ENCODE measurements at regions not wholly inside any gene's neighbourhood (a gene's known extent, or its start where the extent isn't known, plus 50 kb on each side); places are given as distances from the start of the nearest gene placed in this dataset.
A peak's percentile ranks its signal among the peaks of the same experiment; 100 is the strongest.
"Not testable (repeated sequence)": the region's sequence is repeated elsewhere in the genome, so short reads cannot be mapped to it uniquely, and the experiment has no call there.

DNA sequence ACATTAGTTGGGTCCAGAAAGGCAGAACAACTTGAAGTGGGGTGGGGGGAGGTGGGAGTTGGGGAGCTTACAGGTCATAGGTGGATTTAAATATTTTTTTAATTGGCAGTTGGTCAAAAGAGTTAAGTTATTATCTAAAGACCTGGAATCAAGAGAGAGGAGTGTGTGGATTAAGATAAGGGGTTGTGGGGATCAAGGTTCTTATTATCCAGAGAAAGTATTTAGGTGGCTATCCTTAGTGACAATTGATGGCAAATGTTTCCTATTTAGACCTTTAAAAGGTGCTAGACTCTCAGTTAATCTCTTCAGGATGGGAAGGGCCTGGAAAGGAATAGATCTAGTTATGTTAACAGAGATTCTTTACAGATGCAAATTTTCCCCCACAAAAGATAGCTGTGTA lies 120.7 kb upstream of the OR9Q1 start:
- DNase-seq: no peak
- Histone ChIP-seq H3K9me3 (ENCODE audit: control extremely low read depth in 1 of 5, control insufficient read depth in 4 of 5, insufficient read depth in 2 of 5, low read depth in 1 of 5, low read length in 4 of 5) (no peaks in the 10 kb centered on the region), H3K4me3 (ENCODE audit: control insufficient read depth in 1 of 7, extremely low read depth in 1 of 7, insufficient read depth in 4 of 7, low read depth in 2 of 7, low read length in 6 of 7) (no peak overlapping the region), H3K27me3 (replicated peaks in 2 of 5; ENCODE audit: control insufficient read depth in 4 of 5, insufficient read depth in 5 of 5, low read length in 4 of 5) (no peaks in the 10 kb centered on the region), H3K36me3 (ENCODE audit: control insufficient read depth in 4 of 4, insufficient read depth in 4 of 4, low read length in 3 of 4) (no peaks in the 10 kb centered on the region), H3K4me1 (ENCODE audit: control extremely low read depth in 1 of 4, control insufficient read depth in 4 of 4, insufficient read depth in 4 of 4, low read length in 3 of 4) (peaks cover 0 to 20% (median 2%) of the 10 kb centered on the region in 4 experiments), H3K27ac (ENCODE audit: insufficient read depth in 1 of 2, low read depth in 1 of 2, low read length in 2 of 2, poor library complexity in 1 of 2, severe bottlenecking in 2 of 2) (no peak overlapping the region)
- POLR2A ChIA-PET: no interaction called here
- CTCF ChIA-PET: interaction anchor here (1.3 kb wide), 1 partner anchor 11 kb away, joined by 4 read pairs; no protein-coding TSS in a partner anchor

DNA sequence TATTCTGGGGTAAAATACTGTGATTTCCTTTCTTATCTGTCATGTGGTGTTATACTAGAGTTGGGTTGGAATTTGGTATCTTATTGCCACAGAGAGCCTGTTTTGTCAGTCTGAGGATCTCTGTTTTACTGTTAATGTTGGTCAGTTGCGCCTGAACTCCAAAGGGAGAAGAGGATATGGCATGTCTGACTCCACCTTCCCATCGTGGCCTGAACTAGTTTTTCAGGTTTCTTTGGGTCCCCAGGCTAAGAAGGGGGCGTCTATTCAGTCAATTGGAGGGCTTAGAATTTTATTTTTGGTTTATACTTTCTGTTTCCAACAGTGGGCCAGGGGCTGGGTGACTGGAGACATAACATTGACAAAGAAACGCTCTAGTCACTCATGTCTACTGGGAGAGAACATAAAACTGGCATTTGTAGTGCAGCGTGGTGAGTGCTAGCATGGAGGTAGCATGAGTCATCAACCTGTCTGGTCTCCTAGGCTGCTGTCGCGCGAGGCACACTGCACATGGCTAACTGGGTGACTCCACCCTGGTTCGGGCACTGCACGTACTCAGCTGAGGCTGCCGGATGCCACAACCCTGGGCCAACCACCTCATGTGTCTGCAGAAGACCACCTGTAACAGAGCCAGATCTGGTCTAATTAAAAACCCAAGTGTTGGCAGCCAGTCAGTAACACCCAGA lies 120.1 kb upstream of the OR9Q1 start:
- WGBS (ENCODE audit: insufficient coverage): 20% methylated on average over 10 of the region's 11 CpGs
- peak overlapping the region in 1 of 2 experiments; percentile 52 for H3K27ac ChIP-seq (ENCODE audit: insufficient read depth in 1 of 2, low read depth in 1 of 2, low read length in 2 of 2, poor library complexity in 1 of 2, severe bottlenecking in 2 of 2)
- H3K4me1 ChIP-seq (ENCODE audit: control extremely low read depth in 1 of 4, control insufficient read depth in 4 of 4, insufficient read depth in 4 of 4, low read length in 3 of 4): peaks cover 0 to 20% (median 2%) of the 10 kb centered on the region in 4 experiments
- ChIA-PET POLR2A (no interaction called here), CTCF (interaction anchor here (1.3 kb wide), 1 partner anchor 10 kb away, joined by 4 read pairs; no protein-coding TSS in a partner anchor)
- H3K36me3 ChIP-seq (ENCODE audit: control insufficient read depth in 4 of 4, insufficient read depth in 4 of 4, low read length in 3 of 4): no peaks in the 10 kb centered on the region
- no peaks in the 10 kb centered on the region for H3K9me3 ChIP-seq (ENCODE audit: control extremely low read depth in 1 of 5, control insufficient read depth in 4 of 5, insufficient read depth in 2 of 5, low read depth in 1 of 5, low read length in 4 of 5)
- DNase-seq: peak; percentile 75 to 96 (median 82)
- no peaks in the 10 kb centered on the region for H3K27me3 ChIP-seq (replicated peaks in 2 of 5; ENCODE audit: control insufficient read depth in 4 of 5, insufficient read depth in 5 of 5, low read length in 4 of 5)
- H3K4me3 ChIP-seq (ENCODE audit: control insufficient read depth in 1 of 7, extremely low read depth in 1 of 7, insufficient read depth in 4 of 7, low read depth in 2 of 7, low read length in 6 of 7): peak overlapping the region in 3 of 7 experiments; percentile 7 to 77 (median 60)

DNA sequence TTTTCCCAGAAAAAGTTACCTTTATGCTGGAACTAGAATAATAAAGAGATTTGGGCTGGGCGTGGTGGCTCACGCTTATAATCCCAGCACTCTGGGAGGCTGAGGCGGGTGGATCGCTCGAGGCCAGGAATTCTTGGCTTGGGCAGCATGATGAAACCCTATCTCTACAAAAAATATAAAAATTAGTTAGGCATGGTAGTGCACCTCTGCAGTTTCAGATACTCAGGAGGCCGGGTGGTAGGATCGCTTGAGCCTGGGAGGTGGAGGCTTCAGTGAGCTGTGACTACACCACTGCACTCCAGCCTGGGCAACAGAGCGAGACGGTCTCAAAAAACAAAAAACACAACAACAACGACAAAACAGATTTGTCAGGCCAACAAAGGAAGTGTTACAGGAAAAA lies 119.3 kb upstream of the OR9Q1 start:
- CTCF ChIA-PET: interaction anchor here (1.3 kb wide), 1 partner anchor 9 kb away, joined by 4 read pairs; no protein-coding TSS in a partner anchor
- no peaks in the 10 kb centered on the region for H3K27me3 ChIP-seq (replicated peaks in 2 of 5; ENCODE audit: control insufficient read depth in 4 of 5, insufficient read depth in 5 of 5, low read length in 4 of 5)
- POLR2A ChIA-PET: no interaction called here
- whole genome bisulfite sequencing (ENCODE audit: insufficient coverage): 2% methylated on average over 6 of the region's 10 CpGs
- H3K36me3 ChIP-seq (ENCODE audit: control insufficient read depth in 4 of 4, insufficient read depth in 4 of 4, low read length in 3 of 4): no peaks in the 10 kb centered on the region
- H3K27ac ChIP-seq (ENCODE audit: insufficient read depth in 1 of 2, low read depth in 1 of 2, low read length in 2 of 2, poor library complexity in 1 of 2, severe bottlenecking in 2 of 2): peak overlapping the region in 1 of 2 experiments; percentile 43
- H3K9me3 ChIP-seq (ENCODE audit: control extremely low read depth in 1 of 5, control insufficient read depth in 4 of 5, insufficient read depth in 2 of 5, low read depth in 1 of 5, low read length in 4 of 5): no peaks in the 10 kb centered on the region
- peaks cover 0 to 20% (median 2%) of the 10 kb centered on the region in 4 experiments for H3K4me1 ChIP-seq (ENCODE audit: control extremely low read depth in 1 of 4, control insufficient read depth in 4 of 4, insufficient read depth in 4 of 4, low read length in 3 of 4)
- peak overlapping the region in 3 of 7 experiments; percentile 28 to 77 (median 60) for H3K4me3 ChIP-seq (ENCODE audit: control insufficient read depth in 1 of 7, extremely low read depth in 1 of 7, insufficient read depth in 4 of 7, low read depth in 2 of 7, low read length in 6 of 7)
- DNase-seq: peak in 1 of 3 donors; percentile 39

DNA sequence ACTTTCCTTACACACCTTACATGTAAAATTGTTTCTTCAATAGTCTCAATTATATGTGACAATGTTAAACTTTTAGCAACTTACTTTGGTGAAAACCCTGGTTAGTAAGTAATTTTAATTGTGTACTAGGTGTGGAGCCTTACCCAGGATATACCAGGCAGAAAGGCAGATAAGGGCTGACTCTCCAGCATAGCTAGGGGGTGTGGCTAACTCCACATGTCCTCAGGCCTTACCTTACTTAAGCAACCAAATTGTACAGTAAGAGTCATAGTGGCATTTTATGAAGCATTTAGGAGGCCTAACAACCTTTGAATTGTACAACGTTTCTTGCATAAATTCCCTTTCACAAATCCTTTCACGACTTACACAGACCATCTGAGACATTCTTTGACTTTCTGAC lies 118.2 kb upstream of the OR9Q1 start:
- POLR2A ChIA-PET: no interaction called here
- WGBS (ENCODE audit: insufficient coverage): 100% methylated on average over 2 of the region's 2 CpGs
- no peak for DNase-seq
- Histone ChIP-seq H3K9me3 (ENCODE audit: control extremely low read depth in 1 of 5, control insufficient read depth in 4 of 5, insufficient read depth in 2 of 5, low read depth in 1 of 5, low read length in 4 of 5) (no peaks in the 10 kb centered on the region), H3K4me1 (ENCODE audit: control extremely low read depth in 1 of 4, control insufficient read depth in 4 of 4, insufficient read depth in 4 of 4, low read length in 3 of 4) (peaks cover 0 to 18% (median 2%) of the 10 kb centered on the region in 4 experiments), H3K27me3 (replicated peaks in 2 of 5; ENCODE audit: control insufficient read depth in 4 of 5, insufficient read depth in 5 of 5, low read length in 4 of 5) (no peaks in the 10 kb centered on the region), H3K27ac (ENCODE audit: insufficient read depth in 1 of 2, low read depth in 1 of 2, low read length in 2 of 2, poor library complexity in 1 of 2, severe bottlenecking in 2 of 2) (no peak overlapping the region), H3K4me3 (ENCODE audit: control insufficient read depth in 1 of 7, extremely low read depth in 1 of 7, insufficient read depth in 4 of 7, low read depth in 2 of 7, low read length in 6 of 7) (no peak overlapping the region), H3K36me3 (ENCODE audit: control insufficient read depth in 4 of 4, insufficient read depth in 4 of 4, low read length in 3 of 4) (no peaks in the 10 kb centered on the region)
- CTCF ChIA-PET: interaction anchor here (1.1 kb wide), 1 partner anchor 9 kb away, joined by 3 read pairs; no protein-coding TSS in a partner anchor

DNA sequence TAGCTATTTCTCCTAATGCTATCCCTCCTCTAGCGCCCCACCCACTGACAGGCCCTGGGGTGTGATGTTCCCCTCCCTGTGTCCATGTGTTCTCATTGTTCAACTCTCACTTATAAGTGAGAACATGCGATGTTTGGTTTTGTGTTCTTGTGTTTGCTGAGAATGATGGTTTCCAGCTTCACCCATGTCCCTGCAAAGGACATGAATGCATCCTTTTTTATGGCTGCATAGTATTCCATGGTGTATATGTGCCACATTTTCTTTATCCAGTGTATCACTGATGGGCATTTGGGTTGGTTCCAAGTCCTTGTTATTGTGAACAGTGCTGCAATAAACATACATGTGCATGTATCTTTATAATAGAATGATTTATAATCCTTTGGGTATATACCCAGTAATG lies 115.3 kb upstream of the OR9Q1 start:
- H3K27me3 ChIP-seq (replicated peaks in 2 of 5; ENCODE audit: control insufficient read depth in 4 of 5, insufficient read depth in 5 of 5, low read length in 4 of 5); H3K9me3 ChIP-seq (ENCODE audit: control extremely low read depth in 1 of 5, control insufficient read depth in 4 of 5, insufficient read depth in 2 of 5, low read depth in 1 of 5, low read length in 4 of 5); POLR2A ChIA-PET; H3K27ac ChIP-seq (ENCODE audit: insufficient read depth in 1 of 2, low read depth in 1 of 2, low read length in 2 of 2, poor library complexity in 1 of 2, severe bottlenecking in 2 of 2); DNase-seq; H3K4me3 ChIP-seq (ENCODE audit: control insufficient read depth in 1 of 7, extremely low read depth in 1 of 7, insufficient read depth in 4 of 7, low read depth in 2 of 7, low read length in 6 of 7); CTCF ChIA-PET; H3K36me3 ChIP-seq (ENCODE audit: control insufficient read depth in 4 of 4, insufficient read depth in 4 of 4, low read length in 3 of 4): not testable (repeated sequence)
- H3K4me1 ChIP-seq (ENCODE audit: control extremely low read depth in 1 of 4, control insufficient read depth in 4 of 4, insufficient read depth in 4 of 4, low read length in 3 of 4): peaks cover 0 to 17% (median 1%) of the 10 kb centered on the region in 4 experiments
- WGBS (ENCODE audit: insufficient coverage): 100% methylated on average over 1 of the region's 2 CpGs

DNA sequence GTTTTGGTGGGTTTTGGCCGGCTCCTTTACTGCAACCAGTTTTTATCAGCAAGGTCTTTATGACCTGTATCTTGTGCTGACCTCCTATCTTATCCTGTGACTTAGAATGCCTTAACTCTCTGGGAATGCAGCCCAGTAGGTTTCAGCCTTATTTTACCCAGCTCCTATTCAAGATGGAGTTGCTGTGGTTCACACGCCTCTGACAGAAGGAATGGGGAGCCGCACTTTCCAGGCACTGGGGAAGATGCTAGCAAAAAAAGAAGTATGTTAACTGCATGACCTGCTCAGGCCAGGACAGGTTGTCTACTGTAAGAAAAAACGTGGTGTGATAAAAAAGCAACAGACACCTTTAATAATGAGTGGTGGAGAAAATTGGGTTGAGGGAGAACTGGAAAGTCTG lies 112.2 kb upstream of the OR9Q1 start:
- H3K27ac ChIP-seq (ENCODE audit: insufficient read depth in 1 of 2, low read depth in 1 of 2, low read length in 2 of 2, poor library complexity in 1 of 2, severe bottlenecking in 2 of 2); H3K27me3 ChIP-seq (replicated peaks in 2 of 5; ENCODE audit: control insufficient read depth in 4 of 5, insufficient read depth in 5 of 5, low read length in 4 of 5); DNase-seq; H3K9me3 ChIP-seq (ENCODE audit: control extremely low read depth in 1 of 5, control insufficient read depth in 4 of 5, insufficient read depth in 2 of 5, low read depth in 1 of 5, low read length in 4 of 5); CTCF ChIA-PET; H3K36me3 ChIP-seq (ENCODE audit: control insufficient read depth in 4 of 4, insufficient read depth in 4 of 4, low read length in 3 of 4); POLR2A ChIA-PET; H3K4me3 ChIP-seq (ENCODE audit: control insufficient read depth in 1 of 7, extremely low read depth in 1 of 7, insufficient read depth in 4 of 7, low read depth in 2 of 7, low read length in 6 of 7): not testable (repeated sequence)
- whole genome bisulfite sequencing (ENCODE audit: insufficient coverage): 100% methylated on average over 4 of the region's 4 CpGs
- H3K4me1 ChIP-seq (ENCODE audit: control extremely low read depth in 1 of 4, control insufficient read depth in 4 of 4, insufficient read depth in 4 of 4, low read length in 3 of 4): peaks cover 0 to 14% (median 0%) of the 10 kb centered on the region in 4 experiments

All from common myeloid progenitor, CD34-positive (primary cell).